Retinal pigment epithelial cell (primary cell): ENCODE measurements at regions not wholly inside any gene's neighbourhood (a gene's known extent, or its start where the extent isn't known, plus 50 kb on each side); places are given as distances from the start of the nearest gene placed in this dataset.

ENCODE experiments used
- DNase-seq: peaks from one replicate; pipeline ENCODE4 v3.0.0-alpha.2; 2010; ENCODE audit warnings: low read depth
- H3K4me3 ChIP-seq: 2 replicates; pipeline ENCODE4 v1.5.1; 2011; ENCODE audit warnings: mild to moderate bottlenecking, low read length, control low read depth, moderate library complexity
- CTCF ChIP-seq: conservative IDR thresholded peaks from 2 replicates; pipeline ENCODE4 v1.5.1; 2011; ENCODE audit warnings: low read depth, low read length, control low read depth, inconsistent platforms

GRCh38 chr7:68688416-68689086 lies 909.7 kb upstream of the AUTS2 start:
- no peak for TF ChIP-seq CTCF
- no peak overlapping the region for H3K4me3 ChIP-seq
- no peak for DNase-seq

GRCh38 chr7:68689087-68689433 lies 909.2 kb upstream of the AUTS2 start:
- no peak for DNase-seq
- H3K4me3 ChIP-seq, result no peak overlapping the region
- TF ChIP-seq CTCF, result no peak

- TF ChIP-seq CTCF, result no peak
- DNase-seq, result peak; percentile 94
- no peak overlapping the region for H3K4me3 ChIP-seq
Measured at GRCh38 chr7:68691261-68692216, 906.7 kb upstream of the AUTS2 start.

- H3K4me3 ChIP-seq, result no peak overlapping the region
- TF ChIP-seq CTCF, result no peak
- no peak for DNase-seq
Measured at GRCh38 chr7:68692511-68692910, 905.8 kb upstream of the AUTS2 start.

- TF ChIP-seq CTCF, result no peak
- H3K4me3 ChIP-seq, result no peak overlapping the region
- no peak for DNase-seq
Measured at GRCh38 chr7:68694656-68695055, 903.6 kb upstream of the AUTS2 start.

GRCh38 chr7:68697796-68698280 lies 900.4 kb upstream of the AUTS2 start:
- no peak for DNase-seq
- no peak for TF ChIP-seq CTCF
- no peak overlapping the region for H3K4me3 ChIP-seq
